WTC11 (cell line): ENCODE measurements at regions not wholly inside any gene's neighbourhood (a gene's known extent, or its start where the extent isn't known, plus 50 kb on each side); places are given as distances from the start of the nearest gene placed in this dataset.

ENCODE experiments used
- ATAC-seq: fragments of 200-7000 bp; cut with Tn5 transposase; 2 replicates; pipeline ENCODE4 v1.10.0; 2021; ENCODE audit warnings: mild to moderate bottlenecking, moderate library complexity
- CTCF ChIA-PET: fragments of 300-600 bp; sonication (Branson Sonifier 250); formaldehyde crosslinking; loops from one replicate; lab custom pipeline; 2021; ENCODE audit warnings: antibody characterized with exemption; lab: Charles Lee
- POLR2A ChIA-PET: fragments of 350-600 bp; sonication (Branson Sonifier 250); formaldehyde crosslinking; loops from one replicate; lab custom pipeline; 2021; ENCODE audit warnings: antibody characterized with exemption; lab: Charles Lee
- DNase-seq: peaks from one replicate; pipeline ENCODE4 v3.0.0; 2021; ENCODE audit warnings: low spot score
- H3K27ac Mint-ChIP-seq: 2 replicates; pipeline ENCODE4 v1.8.0; 2021; ENCODE audit warnings: mixed read lengths
- H3K27me3 Mint-ChIP-seq: 2 replicates; pipeline ENCODE4 v1.8.0; 2021; ENCODE audit warnings: low read depth, mild to moderate bottlenecking, moderate library complexity, mixed read lengths
- H3K36me3 Mint-ChIP-seq: 2 replicates; pipeline ENCODE4 v1.8.0; 2021; ENCODE audit warnings: mixed read lengths
- H3K4me1 Mint-ChIP-seq: 2 replicates; pipeline ENCODE4 v1.8.0; 2022; ENCODE audit warnings: mixed read lengths
- H3K4me3 Mint-ChIP-seq: 2 replicates; pipeline ENCODE4 v1.8.0; 2021; ENCODE audit warnings: mild to moderate bottlenecking, moderate library complexity, mixed read lengths
- H3K9me3 Mint-ChIP-seq: 2 replicates; pipeline ENCODE4 v1.8.0; 2021; ENCODE audit warnings: mixed read lengths
- FOXK1 ChIP-seq: sonication (generic); formaldehyde crosslinking; IDR thresholded peaks from 2 replicates; pipeline ENCODE4 v1.8.0; 2022; ENCODE audit warnings: mild to moderate bottlenecking, moderate library complexity, missing genetic modification reagents
- JAZF1 ChIP-seq: fragments of 250-450 bp; sonication (Bioruptor Pico); IDR thresholded peaks from 2 replicates; pipeline ENCODE4 v1.9.0; 2021; ENCODE audit warnings: moderate library complexity, mild to moderate bottlenecking, inconsistent platforms
- NFYB ChIP-seq: sonication (generic); formaldehyde crosslinking; conservative IDR thresholded peaks from 2 replicates; pipeline ENCODE4 v1.8.0; 2022; ENCODE audit warnings: low read depth, missing genetic modification reagents
- ZBTB21 ChIP-seq: sonication (generic); formaldehyde crosslinking; IDR thresholded peaks from 2 replicates; pipeline ENCODE4 v1.8.1; 2023; ENCODE audit warnings: mild to moderate bottlenecking, missing genetic modification reagents, borderline replicate concordance
- ZNF396 ChIP-seq: fragments of 250-450 bp; sonication (Bioruptor Pico); IDR thresholded peaks from 2 replicates; pipeline ENCODE4 v1.8.0; 2021; ENCODE audit warnings: mild to moderate bottlenecking, moderate library complexity, borderline replicate concordance
- ZNF671 ChIP-seq: fragments of 250-450 bp; sonication (Bioruptor Pico); IDR thresholded peaks from 2 replicates; pipeline ENCODE4 v1.8.0; 2021; ENCODE audit warnings: mild to moderate bottlenecking
- TF ChIP-seq, protein P1 (sequence below): sonication (generic); formaldehyde crosslinking; IDR thresholded peaks from 2 replicates; pipeline ENCODE4 v1.8.1; 2022; ENCODE audit warnings: low read depth, mild to moderate bottlenecking, moderate library complexity, missing genetic modification reagents, borderline replicate concordance
- TF ChIP-seq, protein P2 (sequence below): sonication (generic); formaldehyde crosslinking; IDR thresholded peaks from 2 replicates; pipeline ENCODE4 v1.8.0; 2022; ENCODE audit warnings: mild to moderate bottlenecking, missing genetic modification reagents
- TF ChIP-seq, protein P3 (sequence below): sonication (generic); formaldehyde crosslinking; IDR thresholded peaks from 2 replicates; pipeline ENCODE4 v1.8.0; 2022; ENCODE audit warnings: missing genetic modification reagents
- TF ChIP-seq, protein P4 (sequence below): fragments of 250-450 bp; sonication (Bioruptor Pico); IDR thresholded peaks from 2 replicates; pipeline ENCODE4 v1.9.0; 2021; ENCODE audit warnings: moderate library complexity, mild to moderate bottlenecking, inconsistent platforms, borderline replicate concordance
- TF ChIP-seq, protein P5 (sequence below): sonication (generic); formaldehyde crosslinking; IDR thresholded peaks from 2 replicates; pipeline ENCODE4 v1.8.1; 2022; ENCODE audit warnings: mild to moderate bottlenecking, missing genetic modification reagents, moderate library complexity, borderline replicate concordance
- TF ChIP-seq, protein P6 (sequence below): fragments of 250-450 bp; sonication (Bioruptor Pico); IDR thresholded peaks from 2 replicates; pipeline ENCODE4 v1.8.0; 2021; ENCODE audit warnings: mild to moderate bottlenecking
- TF ChIP-seq, protein P7 (sequence below): sonication (generic); formaldehyde crosslinking; IDR thresholded peaks from 2 replicates; pipeline ENCODE4 v1.8.1; 2023; ENCODE audit warnings: mild to moderate bottlenecking, missing genetic modification reagents
- TF ChIP-seq, protein P8 (sequence below): fragments of 250-450 bp; sonication (Bioruptor Pico); conservative IDR thresholded peaks from 2 replicates; pipeline ENCODE4 v1.9.0; 2021; ENCODE audit warnings: mild to moderate bottlenecking

DNA sequence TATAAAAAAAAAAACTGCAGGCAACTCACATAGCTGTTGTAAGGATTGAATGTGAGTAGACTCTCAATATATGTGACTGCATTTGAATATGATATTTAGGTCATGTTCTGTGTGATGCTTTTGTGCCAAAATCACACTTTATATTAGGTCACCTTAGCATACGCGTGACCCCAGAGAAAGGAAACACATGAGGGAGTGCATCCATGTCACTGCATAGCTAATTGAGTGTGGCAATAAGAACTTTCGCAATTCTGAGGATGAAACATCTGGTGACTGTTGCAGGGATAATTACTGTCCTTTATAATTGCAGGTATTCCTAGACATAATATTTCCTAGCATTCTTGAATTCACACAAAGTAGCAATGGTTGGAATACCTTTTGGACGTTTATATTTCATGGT is 459.5 kb upstream of the KLF4 start:
- DNase-seq (no peak), ATAC-seq (no peak)
- ChIA-PET POLR2A (no interaction called here), CTCF (interaction anchor here (1.0 kb wide), 1 partner anchor 462 kb away, joined by 3 read pairs; no protein-coding TSS in a partner anchor)
- TF ChIP-seq, protein P1, sequence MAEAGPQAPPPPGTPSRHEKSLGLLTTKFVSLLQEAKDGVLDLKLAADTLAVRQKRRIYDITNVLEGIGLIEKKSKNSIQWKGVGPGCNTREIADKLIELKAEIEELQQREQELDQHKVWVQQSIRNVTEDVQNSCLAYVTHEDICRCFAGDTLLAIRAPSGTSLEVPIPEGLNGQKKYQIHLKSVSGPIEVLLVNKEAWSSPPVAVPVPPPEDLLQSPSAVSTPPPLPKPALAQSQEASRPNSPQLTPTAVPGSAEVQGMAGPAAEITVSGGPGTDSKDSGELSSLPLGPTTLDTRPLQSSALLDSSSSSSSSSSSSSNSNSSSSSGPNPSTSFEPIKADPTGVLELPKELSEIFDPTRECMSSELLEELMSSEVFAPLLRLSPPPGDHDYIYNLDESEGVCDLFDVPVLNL (CRISPR knock-in tag): no peak
- TF ChIP-seq, protein P2, sequence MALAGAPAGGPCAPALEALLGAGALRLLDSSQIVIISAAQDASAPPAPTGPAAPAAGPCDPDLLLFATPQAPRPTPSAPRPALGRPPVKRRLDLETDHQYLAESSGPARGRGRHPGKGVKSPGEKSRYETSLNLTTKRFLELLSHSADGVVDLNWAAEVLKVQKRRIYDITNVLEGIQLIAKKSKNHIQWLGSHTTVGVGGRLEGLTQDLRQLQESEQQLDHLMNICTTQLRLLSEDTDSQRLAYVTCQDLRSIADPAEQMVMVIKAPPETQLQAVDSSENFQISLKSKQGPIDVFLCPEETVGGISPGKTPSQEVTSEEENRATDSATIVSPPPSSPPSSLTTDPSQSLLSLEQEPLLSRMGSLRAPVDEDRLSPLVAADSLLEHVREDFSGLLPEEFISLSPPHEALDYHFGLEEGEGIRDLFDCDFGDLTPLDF (CRISPR knock-in tag): no peak
- Mint-ChIP-seq H3K36me3 (peaks cover 12% of the 10 kb centered on the region), H3K4me3 (no peak overlapping the region), H3K9me3 (peaks cover 20% of the 10 kb centered on the region), H3K4me1 (no peaks in the 10 kb centered on the region), H3K27ac (no peak overlapping the region), H3K27me3 (no peaks in the 10 kb centered on the region)

DNA sequence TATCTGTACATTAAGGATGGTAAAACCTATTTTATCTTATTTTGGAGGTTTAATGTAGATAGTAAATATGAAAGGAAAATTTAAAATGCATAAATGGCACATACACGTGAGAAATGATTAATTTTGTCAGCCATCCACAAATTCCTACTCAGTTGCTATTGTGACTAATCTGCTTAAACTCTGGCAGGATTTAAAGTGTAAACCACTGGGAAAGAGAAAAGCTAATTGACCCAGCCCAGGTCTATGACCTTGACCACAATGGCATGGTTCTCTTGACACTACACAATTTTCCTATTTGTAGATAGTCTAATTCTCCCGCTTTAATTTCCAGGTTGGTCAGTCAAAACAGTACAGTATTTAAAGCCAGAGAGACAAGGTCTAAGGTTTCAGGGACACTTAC is 459.0 kb upstream of the KLF4 start:
- DNase-seq (no peak), ATAC-seq (no peak)
- TF ChIP-seq, protein P3, sequence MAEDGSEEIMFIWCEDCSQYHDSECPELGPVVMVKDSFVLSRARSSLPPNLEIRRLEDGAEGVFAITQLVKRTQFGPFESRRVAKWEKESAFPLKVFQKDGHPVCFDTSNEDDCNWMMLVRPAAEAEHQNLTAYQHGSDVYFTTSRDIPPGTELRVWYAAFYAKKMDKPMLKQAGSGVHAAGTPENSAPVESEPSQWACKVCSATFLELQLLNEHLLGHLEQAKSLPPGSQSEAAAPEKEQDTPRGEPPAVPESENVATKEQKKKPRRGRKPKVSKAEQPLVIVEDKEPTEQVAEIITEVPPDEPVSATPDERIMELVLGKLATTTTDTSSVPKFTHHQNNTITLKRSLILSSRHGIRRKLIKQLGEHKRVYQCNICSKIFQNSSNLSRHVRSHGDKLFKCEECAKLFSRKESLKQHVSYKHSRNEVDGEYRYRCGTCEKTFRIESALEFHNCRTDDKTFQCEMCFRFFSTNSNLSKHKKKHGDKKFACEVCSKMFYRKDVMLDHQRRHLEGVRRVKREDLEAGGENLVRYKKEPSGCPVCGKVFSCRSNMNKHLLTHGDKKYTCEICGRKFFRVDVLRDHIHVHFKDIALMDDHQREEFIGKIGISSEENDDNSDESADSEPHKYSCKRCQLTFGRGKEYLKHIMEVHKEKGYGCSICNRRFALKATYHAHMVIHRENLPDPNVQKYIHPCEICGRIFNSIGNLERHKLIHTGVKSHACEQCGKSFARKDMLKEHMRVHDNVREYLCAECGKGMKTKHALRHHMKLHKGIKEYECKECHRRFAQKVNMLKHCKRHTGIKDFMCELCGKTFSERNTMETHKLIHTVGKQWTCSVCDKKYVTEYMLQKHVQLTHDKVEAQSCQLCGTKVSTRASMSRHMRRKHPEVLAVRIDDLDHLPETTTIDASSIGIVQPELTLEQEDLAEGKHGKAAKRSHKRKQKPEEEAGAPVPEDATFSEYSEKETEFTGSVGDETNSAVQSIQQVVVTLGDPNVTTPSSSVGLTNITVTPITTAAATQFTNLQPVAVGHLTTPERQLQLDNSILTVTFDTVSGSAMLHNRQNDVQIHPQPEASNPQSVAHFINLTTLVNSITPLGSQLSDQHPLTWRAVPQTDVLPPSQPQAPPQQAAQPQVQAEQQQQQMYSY (CRISPR knock-in tag): no peak
- CTCF ChIA-PET: interaction anchor here (1.0 kb wide), 1 partner anchor 461 kb away, joined by 3 read pairs; no protein-coding TSS in a partner anchor
- Mint-ChIP-seq H3K4me1 (no peaks in the 10 kb centered on the region), H3K27ac (no peak overlapping the region), H3K9me3 (peaks cover 24% of the 10 kb centered on the region), H3K4me3 (no peak overlapping the region), H3K27me3 (no peaks in the 10 kb centered on the region), H3K36me3 (peaks cover 12% of the 10 kb centered on the region)
- POLR2A ChIA-PET: no interaction called here

DNA sequence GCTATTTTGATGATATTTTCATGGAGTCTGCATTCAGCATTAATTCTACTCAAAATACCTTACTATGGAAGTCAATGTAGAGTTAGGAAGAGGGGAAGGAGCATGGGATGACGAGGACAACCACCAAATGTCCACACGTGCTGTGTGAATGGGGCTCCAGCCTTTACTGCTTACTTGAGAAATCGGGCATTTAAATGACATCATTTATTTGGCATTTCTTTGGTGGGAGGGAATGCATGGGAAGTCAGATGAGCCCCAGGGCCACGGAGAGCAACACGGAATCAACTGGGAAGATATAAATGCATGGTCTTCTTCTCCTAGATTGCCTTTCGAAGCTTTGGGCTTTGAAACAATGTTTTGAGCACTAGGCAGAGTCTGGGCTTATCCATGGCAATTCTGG is 458.5 kb upstream of the KLF4 start:
- Mint-ChIP-seq H3K36me3 (peaks cover 12% of the 10 kb centered on the region), H3K27me3 (no peaks in the 10 kb centered on the region), H3K9me3 (peaks cover 26% of the 10 kb centered on the region), H3K4me1 (no peaks in the 10 kb centered on the region), H3K4me3 (no peak overlapping the region), H3K27ac (no peak overlapping the region)
- ATAC-seq (no peak), DNase-seq (no peak)
- TF ChIP-seq ZNF671 (CRISPR knock-in tag) (no peak), ZBTB21 (CRISPR knock-in tag) (no peak), FOXK1 (no peak), ZNF396 (CRISPR knock-in tag) (no peak), JAZF1 (CRISPR knock-in tag) (no peak), NFYB (CRISPR knock-in tag) (no peak)
- TF ChIP-seq, protein P4, sequence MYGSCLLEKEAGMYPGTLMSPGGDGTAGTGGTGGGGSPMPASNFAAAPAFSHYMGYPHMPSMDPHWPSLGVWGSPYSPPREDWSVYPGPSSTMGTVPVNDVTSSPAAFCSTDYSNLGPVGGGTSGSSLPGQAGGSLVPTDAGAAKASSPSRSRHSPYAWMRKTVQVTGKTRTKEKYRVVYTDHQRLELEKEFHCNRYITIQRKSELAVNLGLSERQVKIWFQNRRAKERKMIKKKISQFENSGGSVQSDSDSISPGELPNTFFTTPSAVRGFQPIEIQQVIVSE (CRISPR knock-in tag): no peak
- TF ChIP-seq, protein P5, sequence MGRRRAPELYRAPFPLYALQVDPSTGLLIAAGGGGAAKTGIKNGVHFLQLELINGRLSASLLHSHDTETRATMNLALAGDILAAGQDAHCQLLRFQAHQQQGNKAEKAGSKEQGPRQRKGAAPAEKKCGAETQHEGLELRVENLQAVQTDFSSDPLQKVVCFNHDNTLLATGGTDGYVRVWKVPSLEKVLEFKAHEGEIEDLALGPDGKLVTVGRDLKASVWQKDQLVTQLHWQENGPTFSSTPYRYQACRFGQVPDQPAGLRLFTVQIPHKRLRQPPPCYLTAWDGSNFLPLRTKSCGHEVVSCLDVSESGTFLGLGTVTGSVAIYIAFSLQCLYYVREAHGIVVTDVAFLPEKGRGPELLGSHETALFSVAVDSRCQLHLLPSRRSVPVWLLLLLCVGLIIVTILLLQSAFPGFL: no peak
- TF ChIP-seq, protein P6, sequence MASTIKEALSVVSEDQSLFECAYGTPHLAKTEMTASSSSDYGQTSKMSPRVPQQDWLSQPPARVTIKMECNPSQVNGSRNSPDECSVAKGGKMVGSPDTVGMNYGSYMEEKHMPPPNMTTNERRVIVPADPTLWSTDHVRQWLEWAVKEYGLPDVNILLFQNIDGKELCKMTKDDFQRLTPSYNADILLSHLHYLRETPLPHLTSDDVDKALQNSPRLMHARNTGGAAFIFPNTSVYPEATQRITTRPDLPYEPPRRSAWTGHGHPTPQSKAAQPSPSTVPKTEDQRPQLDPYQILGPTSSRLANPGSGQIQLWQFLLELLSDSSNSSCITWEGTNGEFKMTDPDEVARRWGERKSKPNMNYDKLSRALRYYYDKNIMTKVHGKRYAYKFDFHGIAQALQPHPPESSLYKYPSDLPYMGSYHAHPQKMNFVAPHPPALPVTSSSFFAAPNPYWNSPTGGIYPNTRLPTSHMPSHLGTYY: no peak
- TF ChIP-seq, protein P7, sequence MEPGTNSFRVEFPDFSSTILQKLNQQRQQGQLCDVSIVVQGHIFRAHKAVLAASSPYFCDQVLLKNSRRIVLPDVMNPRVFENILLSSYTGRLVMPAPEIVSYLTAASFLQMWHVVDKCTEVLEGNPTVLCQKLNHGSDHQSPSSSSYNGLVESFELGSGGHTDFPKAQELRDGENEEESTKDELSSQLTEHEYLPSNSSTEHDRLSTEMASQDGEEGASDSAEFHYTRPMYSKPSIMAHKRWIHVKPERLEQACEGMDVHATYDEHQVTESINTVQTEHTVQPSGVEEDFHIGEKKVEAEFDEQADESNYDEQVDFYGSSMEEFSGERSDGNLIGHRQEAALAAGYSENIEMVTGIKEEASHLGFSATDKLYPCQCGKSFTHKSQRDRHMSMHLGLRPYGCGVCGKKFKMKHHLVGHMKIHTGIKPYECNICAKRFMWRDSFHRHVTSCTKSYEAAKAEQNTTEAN (CRISPR knock-in tag): no peak
- TF ChIP-seq, protein P8, sequence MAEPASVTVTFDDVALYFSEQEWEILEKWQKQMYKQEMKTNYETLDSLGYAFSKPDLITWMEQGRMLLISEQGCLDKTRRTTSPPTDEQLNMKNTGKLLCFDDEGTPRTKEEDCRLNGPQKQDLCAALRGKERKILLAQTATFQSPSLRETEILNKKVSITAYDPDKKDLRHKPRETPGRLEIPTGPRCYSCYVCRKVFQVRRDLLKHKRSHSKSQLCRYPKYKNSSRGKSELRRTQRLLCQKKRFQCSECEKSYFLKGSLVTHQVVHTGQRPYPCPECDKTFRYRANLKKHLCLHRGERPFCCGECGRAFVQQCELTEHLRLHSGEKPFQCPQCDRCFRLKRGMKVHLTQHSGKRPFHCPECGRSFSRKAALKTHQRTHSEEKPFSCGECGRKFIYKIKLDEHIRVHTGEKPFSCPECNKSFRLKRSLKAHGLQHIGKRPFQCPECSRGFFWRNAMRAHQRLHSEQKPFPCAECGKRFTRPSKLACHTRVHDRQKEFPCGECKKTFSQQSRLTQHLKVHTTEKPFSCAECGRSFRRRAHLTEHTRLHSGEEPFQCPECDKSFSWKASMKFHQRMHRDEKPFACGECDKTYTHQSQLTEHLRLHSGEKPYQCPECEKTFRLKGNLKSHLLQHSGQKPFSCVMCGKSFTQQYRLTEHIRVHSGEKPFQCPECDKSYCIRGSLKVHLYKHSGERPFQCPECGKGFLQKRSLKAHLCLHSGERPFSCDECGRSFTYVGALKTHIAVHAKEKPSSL (CRISPR knock-in tag): no peak
- POLR2A ChIA-PET: no interaction called here
- CTCF ChIA-PET: interaction anchor here (1.0 kb wide), 1 partner anchor 461 kb away, joined by 3 read pairs; no protein-coding TSS in a partner anchor
